SK-MEL-5 (cell line): ENCODE measurements at regions not wholly inside any gene's neighbourhood (a gene's known extent, or its start where the extent isn't known, plus 50 kb on each side); places are given as distances from the start of the nearest gene placed in this dataset.

Experiments used
- DNase-seq: peaks from one replicate; pipeline ENCODE4 v3.0.0-alpha.2; 2016; ENCODE audit warnings: low read depth, low spot score
- in situ Hi-C: cut with HindIII; loops from 2 replicates; pipeline ENCODE4 v1.10.0; 2016; ENCODE audit warnings: low sequenced_read_pairs, high pct_unique_total_duplicates, low pct_unique_long_range_greater_than_20kb

GRCh38 chr1:60133000-60133673, 59.6 kb upstream of the C1orf87 start:
- in situ Hi-C loops: no loop called here

GRCh38 chr1:60132108-60132507, 58.5 kb upstream of the C1orf87 start:
- in situ Hi-C loops: no loop called here

More at GRCh38 chr1:60133000-60133673, 59.6 kb upstream of the C1orf87 start:
- no peak for DNase-seq

GRCh38 chr1:60130703-60131102, 57.1 kb upstream of the C1orf87 start:
- in situ Hi-C loops: no loop called here
- DNase-seq: no peak

More at GRCh38 chr1:60132108-60132507, 58.5 kb upstream of the C1orf87 start:
- no peak for DNase-seq

- DNase-seq: no peak
- in situ Hi-C loops: no loop called here
These were observed 56.3 kb upstream of the C1orf87 start for GRCh38 chr1:60129911-60130310.

- peak; percentile 17 for DNase-seq
- in situ Hi-C loops: no loop called here
These were observed 53.2 kb upstream of the C1orf87 start for GRCh38 chr1:60126723-60127122.
